ENCODE measurements at regions not wholly inside any gene's neighbourhood (a gene's known extent, or its start where the extent isn't known, plus 50 kb on each side); places are given as distances from the start of the nearest gene placed in this dataset.

- no peak for DNase-seq (ENCODE audit: low read depth)
These were observed 57.0 kb upstream of the TRABD2B start for GRCh38 chr1:48054232-48054631.

GRCh38 chr1:48052923-48053291 is 55.7 kb upstream of the TRABD2B start:
- DNase-seq (ENCODE audit: low read depth): no peak

DNA sequence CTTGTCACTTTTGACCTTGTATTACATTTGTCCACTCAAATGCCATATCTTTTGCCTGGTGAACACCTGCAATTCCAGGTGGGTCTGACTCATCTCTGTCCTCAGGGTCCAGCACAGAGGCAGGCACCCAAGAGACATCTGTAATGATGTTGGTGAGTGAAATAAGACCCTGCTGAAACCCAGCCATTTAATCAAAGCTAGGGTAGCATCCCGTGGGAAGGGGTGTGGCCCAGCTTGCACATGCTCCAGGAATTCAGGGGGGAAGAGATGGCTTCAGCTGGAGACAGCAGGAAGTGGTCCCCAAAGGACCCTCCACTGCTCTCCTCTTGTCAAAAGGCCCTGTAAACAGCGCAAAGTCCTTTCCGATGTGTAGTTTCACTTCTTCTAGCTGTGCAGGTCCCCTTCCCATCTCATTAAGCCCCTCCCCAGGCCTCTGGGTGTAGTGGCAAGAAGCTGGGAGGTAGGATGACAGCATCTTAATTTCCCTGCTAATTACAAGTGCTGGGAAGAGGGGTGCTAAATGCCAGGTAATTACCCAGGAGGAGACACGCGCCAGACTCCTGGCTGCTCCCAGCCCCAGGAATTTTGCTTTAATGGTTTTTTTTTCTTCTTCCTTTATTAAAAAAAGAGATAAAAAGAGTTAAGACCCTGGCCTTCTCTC is 54.4 kb upstream of the TRABD2B start:
- no peak for DNase-seq (ENCODE audit: low read depth)

DNA sequence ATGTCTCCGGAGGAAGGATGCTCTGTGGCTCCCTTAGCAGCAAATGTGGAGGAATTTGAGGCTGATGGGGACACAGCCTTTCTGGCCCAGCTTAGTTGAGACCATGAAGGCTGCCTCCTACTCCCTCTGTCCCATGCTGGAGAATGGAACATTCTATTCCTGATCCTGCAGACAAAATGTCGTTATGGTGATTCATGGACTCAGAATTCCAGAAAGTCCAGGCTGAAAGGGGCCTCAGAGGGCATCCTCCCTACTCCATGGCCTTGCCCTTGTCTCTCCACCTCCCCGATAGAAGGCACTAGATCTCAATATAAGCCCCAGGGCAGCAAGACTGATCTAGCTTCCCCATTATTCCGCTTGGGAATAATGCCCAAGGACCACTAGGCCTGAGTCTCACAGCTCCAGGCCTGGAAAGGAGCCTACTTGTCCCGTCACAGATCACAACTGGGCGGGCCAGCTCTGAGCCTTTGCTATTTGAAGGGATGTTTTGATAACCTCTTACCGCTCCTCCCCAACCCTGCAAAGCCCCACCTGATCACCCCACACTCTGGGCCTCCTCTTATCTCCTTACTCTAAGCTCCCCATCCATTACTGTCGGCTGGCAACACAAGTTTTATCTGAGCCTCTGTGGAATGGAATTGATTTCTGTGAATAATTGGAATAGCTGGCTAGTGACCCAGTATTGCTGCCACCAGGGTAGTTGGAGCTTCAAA is 52.8 kb upstream of the TRABD2B start:
- DNase-seq (ENCODE audit: low read depth): no peak

GRCh38 chr1:48048980-48049379 is 51.8 kb upstream of the TRABD2B start:
- DNase-seq (ENCODE audit: low read depth): no peak

DNA sequence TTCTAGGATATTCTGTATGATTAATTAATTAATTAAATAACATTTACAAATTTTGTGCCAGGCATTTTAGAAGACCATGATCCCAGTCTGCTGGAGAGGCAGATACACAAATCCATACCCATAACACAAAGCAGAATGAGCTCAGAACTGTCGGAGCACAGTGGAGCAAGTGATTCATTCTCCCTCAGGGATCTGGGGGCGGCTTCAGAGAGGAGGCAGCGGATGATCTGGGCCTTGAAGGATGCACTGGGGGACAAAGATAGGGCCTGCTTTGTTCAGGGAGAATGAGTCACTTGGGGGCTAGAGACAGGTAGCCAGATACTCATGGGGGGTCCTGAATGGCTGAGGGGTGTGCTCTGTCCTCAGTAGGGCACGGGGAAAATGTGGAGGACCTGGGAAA is 50.9 kb upstream of the TRABD2B start:
- DNase-seq (ENCODE audit: low read depth): no peak

DNA sequence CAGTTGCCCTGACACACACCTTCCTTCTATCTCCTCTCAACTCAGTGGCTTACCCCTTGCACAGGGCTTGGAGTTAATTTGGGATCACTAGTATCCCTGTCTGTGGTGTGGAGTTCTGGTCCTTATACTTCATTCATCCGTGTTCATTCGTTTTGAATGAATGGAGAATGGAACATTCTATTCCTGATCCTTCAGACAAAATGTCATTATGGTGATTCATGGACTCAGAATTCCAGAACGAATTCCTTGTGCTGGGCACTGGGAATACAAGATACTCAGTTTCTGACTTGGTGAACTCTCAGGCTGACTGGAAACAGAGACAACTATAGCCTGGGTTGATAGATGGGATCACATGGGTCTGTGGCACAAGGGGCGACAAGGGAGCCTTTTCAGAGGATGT is 49.9 kb upstream of the TRABD2B start:
- no peak for DNase-seq (ENCODE audit: low read depth)

All from forelimb muscle (tissue), 1 donor.